A673 (cell line): ENCODE measurements at regions not wholly inside any gene's neighbourhood (a gene's known extent, or its start where the extent isn't known, plus 50 kb on each side); places are given as distances from the start of the nearest gene placed in this dataset.

ENCODE experiments used
- EZH2 ChIP-seq: fragments of 200-600 bp; sonication (generic); IDR thresholded peaks from 2 replicates; pipeline ENCODE4 v1.6.1; 2017; ENCODE audit warnings: borderline replicate concordance, low read depth, mild to moderate bottlenecking, mixed read lengths, antibody characterized with exemption, low read length; ENCODE audit not compliant: poor library complexity, severe bottlenecking
- TF ChIP-seq, protein P1 (sequence below): fragments of 300-800, 200-600 bp; sonication (generic); conservative IDR thresholded peaks from 2 replicates; pipeline ENCODE4 v1.5.1; 2017; ENCODE audit warnings: low read depth, mild to moderate bottlenecking, antibody characterized with exemption, low read length, moderate library complexity, mixed read lengths

DNA sequence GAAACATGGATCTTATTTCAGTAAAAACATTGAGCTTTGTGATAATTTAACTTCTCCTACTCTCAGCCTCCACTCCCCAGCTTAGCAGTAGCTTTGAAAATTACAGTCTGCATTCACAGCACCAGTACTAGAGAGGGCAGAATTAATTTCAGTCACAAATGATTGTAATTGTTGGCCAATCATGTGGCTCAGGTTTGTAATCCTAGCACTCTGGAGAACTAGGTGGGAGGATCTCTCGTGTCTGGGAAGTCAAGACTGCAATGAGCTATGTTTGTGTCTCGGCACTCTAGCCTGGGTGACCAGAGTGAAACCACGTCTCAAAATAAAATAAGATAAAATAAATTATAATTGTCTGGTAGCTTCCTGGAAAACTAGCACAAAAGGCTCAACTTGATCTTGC is 620.9 kb downstream of the TNS3 start:
- TF ChIP-seq, protein P1, sequence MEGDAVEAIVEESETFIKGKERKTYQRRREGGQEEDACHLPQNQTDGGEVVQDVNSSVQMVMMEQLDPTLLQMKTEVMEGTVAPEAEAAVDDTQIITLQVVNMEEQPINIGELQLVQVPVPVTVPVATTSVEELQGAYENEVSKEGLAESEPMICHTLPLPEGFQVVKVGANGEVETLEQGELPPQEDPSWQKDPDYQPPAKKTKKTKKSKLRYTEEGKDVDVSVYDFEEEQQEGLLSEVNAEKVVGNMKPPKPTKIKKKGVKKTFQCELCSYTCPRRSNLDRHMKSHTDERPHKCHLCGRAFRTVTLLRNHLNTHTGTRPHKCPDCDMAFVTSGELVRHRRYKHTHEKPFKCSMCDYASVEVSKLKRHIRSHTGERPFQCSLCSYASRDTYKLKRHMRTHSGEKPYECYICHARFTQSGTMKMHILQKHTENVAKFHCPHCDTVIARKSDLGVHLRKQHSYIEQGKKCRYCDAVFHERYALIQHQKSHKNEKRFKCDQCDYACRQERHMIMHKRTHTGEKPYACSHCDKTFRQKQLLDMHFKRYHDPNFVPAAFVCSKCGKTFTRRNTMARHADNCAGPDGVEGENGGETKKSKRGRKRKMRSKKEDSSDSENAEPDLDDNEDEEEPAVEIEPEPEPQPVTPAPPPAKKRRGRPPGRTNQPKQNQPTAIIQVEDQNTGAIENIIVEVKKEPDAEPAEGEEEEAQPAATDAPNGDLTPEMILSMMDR = no peak
- TF ChIP-seq EZH2 = no peak
